GM21619 (cell line): ENCODE measurements at regions not wholly inside any gene's neighbourhood (a gene's known extent, or its start where the extent isn't known, plus 50 kb on each side); places are given as distances from the start of the nearest gene placed in this dataset.
"Not testable (repeated sequence)": the region's sequence is repeated elsewhere in the genome, so short reads cannot be mapped to it uniquely, and the experiment has no call there.

Source experiments
- ATAC-seq: cut with Tn5 transposase; IDR thresholded peaks from one replicate; pipeline ENCODE4 v1.9.1; 2021; ENCODE audit not compliant: unreplicated experiment

DNA sequence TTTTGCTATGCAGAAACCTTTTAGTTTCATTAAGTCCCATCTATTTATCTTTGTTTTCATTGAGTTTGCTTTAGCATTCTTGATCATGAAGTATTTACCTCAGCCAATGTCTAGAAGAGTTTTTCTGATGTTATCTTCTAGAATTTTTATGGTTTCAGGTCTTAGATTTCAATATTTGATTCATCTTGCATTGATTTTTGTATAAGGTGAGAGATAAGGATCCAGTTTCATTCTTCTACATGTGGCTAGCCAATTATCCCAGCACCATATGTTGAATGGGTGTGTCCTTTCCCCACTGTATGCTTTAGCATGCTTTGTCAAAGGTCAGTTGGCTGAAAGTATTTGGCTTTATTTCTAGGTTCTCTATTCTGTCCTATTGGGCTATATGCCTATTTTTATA lies 395.2 kb downstream of the HGF start:
- ATAC-seq, result not testable (repeated sequence)

DNA sequence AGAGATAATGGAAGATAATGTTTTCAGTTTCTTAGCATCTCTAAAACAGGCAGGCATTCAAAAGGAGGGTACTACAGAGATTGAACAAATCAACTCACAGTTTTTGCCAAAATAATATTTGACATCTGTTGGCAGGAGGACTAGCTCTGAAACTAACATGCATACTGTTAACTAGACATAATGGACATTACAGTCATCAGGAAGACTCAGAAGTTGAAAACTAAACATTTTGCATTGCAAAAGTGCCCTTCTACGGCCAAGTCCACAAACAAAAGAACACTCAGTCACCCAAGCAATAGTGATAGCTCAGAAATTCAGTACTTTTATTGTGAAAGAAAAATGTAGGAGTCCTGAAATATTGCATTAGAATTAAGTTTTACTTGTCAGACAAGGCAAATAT lies 399.0 kb downstream of the HGF start:
- ATAC-seq, result no peak

DNA sequence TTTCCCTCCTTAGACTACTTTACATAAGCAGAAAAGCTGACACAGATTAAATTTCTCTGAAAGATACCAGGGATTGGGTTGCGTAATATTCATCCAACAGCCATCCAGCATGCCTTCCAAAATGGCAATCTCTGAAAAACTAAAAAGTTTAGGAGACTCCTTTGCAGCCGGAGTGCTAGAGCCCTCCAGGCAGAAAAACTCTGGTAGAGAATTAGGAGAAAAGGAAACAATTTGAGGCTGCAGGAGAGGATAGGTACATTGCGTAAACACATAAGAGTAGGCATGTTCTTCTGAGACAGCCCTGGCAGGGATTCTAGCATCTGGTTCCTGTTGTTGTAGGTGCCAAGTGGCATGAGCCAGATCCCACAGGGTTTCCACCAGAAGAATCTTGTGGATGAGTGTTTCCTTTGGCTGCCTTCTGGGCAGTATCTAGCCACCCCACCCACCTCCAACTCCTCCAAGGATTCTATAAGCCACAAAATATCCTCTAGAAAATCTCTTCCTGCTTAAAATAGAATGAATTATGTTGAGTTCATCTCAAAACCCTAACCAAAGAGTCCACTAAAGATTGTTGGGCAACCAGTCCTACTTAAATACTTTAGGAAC lies 402.4 kb downstream of the HGF start:
- ATAC-seq, result no peak

DNA sequence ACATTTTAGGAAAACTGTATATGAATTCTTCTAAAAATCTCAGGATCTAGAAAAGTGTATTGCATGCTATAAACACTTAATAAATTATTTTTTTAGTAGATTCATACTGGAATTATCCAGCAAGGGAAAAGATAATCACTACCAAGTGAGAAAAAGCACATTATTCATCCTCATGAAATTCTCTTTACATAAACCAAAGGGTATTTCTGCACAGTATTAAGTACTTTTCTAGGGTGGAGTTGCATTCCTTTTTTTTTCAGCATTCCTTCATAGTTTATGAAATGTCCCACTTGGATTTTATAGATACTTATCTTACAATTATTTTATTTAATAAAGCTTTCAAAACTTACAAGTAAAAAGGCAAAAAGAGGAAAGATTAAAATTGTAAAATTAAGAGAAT lies 403.3 kb downstream of the HGF start:
- ATAC-seq, result no peak

DNA sequence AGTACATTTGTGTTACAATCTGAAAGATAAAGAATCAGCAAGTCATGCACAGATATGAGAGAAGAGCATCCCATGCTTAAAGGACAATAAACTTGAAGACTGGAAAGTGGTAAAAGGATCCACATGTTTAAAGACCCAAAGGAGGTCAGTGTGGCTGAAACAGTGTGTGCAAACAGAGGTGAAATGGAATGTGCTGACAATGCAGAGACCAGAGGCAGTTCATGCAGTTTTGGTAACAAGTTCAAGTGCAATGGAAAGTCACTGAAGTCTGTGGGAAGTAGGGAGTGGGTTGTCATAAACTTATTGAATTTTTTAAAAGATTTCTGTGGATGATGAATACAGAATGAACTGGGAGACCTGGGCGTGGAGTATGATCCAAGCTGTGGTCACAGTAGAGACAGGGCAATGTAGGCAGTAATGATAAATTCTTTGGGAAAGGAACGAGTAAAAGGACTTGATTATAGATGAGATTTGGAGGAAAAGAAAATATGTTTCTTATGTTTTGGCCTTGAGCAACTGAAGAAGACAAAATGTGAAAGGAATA lies 408.0 kb downstream of the HGF start:
- ATAC-seq, result no peak

DNA sequence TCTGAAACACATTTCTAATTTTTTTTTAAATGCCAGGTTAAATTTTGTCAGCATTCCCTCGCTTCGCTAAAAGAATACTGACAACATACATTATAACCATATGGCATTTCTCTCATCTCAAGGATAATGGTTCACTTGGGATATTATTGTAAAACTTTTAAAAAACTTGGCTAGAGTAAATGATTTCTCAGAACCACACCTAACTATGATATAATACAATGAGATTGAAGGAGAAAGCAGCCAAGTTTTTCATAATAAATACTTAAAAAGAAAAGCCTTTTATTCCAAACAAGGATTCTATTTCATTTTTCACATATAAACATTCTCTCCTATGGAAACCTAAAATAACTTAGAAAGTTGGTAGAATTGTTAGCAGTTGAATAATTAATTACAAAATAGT lies 413.9 kb downstream of the HGF start:
- ATAC-seq, result no peak

DNA sequence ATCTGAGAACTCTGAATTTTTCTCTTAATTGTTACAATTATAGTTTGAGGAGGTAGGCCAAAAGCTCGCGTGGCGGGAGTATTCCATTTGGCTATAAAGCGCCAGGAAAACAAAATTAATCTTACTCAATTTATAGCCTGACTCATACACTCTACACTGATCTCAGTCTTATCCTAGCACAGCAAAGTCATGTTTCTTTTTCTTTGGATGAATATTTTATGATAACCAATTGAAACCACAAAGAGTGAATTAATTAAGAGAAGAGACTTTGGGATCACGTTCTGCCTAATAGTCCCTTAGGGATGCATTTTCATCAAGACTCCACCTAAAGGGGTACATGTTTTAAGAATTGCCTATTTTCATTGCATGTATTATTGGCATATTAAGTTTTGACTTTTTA lies 420.8 kb downstream of the HGF start:
- ATAC-seq, result no peak

DNA sequence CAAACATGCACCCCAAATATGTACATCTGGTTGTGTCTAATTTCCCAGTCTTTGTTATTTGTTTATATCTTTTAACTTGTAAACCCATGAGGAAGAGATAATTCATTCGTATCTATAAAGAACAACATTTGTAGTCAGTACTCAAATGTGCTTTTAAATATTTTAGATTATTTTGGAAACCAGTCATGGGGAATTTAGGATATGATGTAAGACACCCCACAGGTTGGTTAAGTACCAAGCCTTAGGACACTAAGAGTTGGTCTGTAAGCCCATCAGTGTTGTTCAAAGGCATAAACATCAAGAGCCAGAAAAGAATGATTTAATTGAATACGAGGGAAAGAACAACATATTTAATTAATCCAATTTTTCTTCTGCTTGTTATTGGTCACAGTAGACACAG lies 421.1 kb upstream of the SEMA3C start:
- ATAC-seq, result no peak

DNA sequence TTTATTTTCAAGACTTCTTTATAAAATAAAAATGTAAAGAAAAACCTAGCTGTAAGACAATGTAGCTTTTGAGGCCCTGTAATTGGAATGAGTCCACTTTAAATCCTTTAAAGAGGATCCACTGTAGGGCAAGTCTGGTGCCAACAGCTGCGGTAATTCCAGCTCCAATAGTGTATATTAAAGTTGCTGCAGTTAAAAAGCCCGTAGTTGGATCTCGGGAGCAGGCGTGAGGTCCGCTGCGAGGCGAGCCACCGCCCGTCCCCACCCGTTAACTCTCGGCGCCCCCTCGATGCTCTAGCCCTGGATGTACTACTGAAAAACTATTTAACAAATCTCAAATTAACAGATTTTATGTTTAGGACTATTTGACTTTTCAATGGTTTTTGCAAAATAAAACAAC lies 414.7 kb upstream of the SEMA3C start:
- ATAC-seq, result no peak

DNA sequence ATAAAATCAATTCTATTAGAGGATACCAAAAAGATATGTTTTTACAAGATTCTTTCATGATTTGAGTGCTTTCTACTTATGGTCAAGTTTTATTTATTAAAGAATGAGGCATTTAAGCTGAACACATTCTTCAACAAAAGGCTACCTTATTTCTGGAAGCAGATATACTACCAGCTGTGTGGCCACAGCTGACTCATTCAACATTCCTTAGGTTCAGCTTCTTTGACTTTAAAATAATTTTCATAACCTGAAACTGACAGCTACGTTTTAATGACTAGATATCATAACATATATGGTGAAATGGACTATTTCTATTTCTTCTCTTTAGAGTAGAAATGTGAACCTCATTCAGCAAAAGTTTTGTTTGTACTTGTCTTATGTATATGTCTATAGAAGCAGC lies 414.2 kb upstream of the SEMA3C start:
- no peak for ATAC-seq

DNA sequence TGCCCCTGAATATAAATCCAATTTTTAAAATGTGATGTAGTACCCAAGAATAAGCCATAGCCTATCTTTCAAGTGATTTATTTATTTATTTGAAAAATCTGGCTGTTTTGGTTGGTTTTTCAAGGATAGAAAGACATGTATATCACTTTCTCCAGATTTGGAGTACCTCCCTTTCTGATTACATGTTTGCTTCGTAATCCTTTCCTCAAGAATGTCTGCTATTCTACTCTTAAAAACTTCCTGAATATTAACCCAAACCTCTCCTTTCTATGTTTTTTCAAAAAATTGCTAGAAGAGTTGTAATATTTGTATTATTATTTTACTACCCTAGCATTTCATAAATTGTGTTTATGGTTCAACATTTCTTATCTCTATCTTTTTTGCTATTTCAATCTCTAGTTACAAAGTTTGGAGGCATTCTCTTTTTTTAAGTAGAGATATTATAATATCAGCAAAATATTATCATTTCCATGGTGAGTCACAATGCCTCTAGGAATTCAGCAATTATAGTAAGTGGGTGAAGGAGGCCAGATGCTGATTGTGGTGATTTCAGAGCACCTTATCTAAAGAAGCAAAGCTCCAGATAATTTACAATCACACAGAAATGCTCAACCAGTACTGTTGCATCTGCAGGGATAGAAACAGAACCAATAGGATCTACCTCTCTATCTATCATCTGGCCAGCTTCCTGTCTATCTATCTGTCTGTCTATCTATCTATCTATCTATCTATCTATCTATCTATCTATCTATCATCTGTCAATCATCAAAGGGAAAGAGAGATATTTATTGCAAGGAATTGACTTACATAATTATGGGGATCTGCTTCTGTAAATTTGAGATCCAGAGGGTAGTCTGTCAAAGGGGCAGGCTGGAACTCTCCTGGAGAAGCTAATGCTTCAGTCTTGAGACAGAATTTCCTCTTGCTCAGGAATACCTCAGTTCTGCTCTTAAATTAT lies 412.5 kb upstream of the SEMA3C start:
- ATAC-seq, result no peak

DNA sequence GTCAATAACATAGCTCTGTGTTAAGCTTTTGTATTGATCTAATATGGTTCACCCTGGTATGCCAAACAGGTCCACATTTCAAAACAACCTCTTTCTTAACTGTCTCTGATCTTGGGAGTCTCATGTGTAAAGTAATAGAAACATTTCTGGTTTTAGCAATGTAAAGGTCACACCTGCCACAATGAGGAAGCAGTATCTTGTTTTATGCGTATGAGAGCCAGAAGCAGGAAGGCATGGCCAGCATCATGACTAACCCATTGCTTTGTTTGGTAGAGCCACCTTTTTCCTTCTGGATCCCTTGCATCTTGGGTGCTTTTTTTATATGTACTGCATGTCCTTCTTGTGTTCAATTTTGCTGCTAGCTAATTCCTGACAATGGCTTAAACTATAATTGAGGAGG lies 411.3 kb upstream of the SEMA3C start:
- ATAC-seq, result no peak

DNA sequence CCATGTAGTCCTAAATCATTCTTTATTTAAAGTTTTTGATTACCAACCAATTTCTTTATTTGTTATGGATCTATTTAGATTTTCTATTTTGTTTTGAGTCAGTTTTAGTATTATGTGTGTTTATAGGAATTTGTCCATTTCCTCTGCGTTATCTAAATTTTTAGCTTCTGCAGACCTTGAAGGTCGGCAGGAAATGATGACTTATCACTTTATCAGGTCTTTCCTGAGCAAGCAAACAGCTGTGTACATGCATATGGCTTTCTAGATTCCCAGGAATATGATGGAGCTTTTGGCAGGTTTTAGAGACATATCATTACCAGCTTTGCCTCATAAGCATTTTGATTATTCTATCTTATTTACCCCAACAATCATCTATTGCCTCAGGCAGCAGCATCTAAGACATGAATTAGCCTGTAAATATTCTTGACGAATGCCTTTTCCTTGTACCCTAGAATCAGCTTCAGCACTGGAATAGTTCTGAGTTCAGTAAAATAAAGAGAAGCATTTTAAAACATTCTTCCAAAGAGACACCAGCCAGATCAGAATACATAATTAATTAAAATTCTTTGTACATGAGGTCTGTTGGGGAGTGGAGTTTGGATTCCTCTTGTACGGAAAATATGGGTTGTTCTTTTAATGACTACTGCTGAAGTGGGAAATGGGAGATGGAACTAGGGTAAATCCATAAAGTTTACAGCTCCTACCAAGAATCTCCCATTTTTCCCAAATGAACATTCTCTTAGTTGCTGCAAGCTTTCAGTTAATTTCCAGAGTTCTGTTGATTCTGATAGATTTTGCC lies 408.8 kb upstream of the SEMA3C start:
- no peak for ATAC-seq

DNA sequence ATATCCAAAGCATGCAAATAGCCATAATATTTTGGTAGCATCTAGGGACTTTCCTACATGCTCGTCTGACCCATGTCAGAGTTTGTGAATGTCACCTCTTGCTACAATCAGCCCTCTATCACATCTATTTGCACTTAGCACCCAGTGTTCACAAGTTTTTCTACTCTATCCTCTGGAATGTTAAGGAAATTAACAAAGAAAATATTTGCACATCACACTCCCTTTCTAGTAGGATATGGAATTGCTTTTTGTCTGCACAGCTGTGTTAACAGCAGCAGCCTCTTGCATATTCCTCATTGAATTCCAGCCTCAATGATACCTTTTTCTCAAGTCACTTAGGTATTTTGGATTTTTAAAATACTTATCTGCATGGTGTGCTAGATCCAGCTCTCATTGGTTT lies 403.1 kb upstream of the SEMA3C start:
- no peak for ATAC-seq

DNA sequence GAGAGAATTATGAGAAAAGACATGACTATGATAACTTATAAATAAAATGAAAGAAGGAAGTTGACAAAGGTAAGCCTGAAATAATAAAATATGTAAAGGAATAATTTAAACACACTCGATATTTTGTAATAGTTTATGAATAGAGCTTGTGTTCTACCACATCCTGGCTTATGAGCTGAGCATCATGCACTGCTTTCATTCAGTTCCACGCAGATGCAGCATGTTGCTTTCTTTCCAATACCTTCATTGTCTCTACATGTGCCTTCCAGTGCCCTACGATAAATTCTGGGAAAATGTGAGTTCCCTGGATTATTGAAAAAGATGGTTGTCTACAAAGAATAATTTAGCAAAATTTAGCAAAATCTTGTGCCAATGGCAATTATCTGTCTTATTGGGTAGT lies 398.9 kb upstream of the SEMA3C start:
- no peak for ATAC-seq

DNA sequence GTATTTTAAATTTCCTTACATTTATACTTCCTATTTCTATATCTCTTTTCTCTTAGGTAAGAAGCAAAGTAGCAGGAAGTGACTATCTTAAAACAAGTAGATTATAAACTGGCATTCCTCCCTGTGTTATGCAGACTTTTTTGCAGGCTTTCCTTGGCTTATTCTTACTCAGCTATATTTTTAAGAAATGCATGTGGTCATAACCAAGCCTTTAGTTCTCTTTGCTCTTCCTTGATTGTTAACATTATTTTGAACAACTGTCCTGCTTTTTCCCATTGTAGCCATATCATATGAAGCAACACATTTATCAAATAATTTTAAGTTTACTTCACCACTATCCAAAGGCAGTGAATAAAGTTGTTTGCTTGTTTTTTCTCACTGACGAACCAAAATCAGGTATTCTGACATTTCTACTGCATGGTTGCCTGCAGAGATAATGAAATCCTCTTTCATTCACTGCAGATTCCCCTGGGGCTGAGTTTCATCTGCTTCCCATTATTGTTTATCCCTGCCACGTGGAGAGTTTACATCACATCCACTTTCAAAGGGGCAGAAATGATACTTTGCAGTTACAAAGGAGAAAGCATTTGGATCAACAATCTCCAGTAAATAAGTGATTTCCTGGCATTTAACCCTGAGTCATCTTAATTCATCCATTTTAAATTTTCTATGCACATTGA lies 389.9 kb upstream of the SEMA3C start:
- ATAC-seq, result no peak

DNA sequence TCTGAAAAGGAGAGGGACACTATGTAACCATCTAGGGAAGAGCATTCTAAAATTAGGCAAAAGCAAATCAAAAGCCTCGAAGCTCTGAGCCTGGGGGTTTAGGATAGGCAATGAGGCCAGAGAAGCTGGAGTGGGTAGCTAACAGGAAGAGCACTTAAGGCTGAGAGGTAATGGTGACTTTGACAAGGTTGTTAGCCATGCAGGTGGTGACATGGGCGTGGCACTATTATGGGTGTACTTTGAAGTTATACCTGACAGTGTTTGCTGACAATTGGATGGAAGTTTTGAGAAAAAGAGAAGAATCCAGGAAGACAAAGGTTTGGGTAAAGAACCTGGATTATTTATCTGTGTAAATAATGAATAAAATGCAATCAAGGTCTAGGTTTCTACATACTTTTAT lies 383.0 kb upstream of the SEMA3C start:
- no peak for ATAC-seq

DNA sequence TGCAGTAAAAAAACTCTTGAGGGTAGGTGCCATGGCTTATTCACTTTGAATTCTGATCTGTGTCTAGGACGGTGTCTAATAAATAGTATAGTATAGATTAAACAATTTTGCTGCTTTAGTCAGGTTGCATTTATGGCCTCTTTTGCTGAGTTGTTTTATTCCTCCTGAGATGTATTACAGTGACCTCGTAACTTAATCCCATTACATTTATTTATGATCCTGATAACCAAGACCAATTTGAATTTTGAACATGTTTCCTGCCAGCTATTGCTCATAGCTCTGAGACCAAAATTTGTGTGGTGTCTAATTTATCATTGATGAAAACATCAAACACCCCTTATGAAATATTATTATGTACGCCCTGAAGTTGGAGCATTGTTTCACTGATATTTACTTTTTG lies 381.9 kb upstream of the SEMA3C start:
- no peak for ATAC-seq

DNA sequence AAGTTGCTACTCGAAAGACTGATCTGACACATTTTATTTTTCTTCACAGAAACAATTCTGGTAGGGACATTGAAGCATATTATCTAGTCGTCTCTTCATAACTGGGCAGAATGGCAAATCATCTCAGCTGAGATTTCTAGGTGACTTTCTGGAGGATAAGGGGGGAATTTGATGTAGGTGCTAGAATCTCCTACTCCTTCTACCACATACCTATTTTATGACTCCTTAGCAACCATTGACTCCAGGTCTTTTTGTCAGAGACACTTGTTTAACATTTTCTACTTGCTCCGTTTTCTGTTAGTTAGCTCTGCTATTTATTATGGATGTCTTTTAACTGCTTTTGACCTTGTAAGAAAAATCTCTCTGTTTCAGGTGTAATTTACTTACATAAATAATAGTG lies 380.9 kb upstream of the SEMA3C start:
- no peak for ATAC-seq

DNA sequence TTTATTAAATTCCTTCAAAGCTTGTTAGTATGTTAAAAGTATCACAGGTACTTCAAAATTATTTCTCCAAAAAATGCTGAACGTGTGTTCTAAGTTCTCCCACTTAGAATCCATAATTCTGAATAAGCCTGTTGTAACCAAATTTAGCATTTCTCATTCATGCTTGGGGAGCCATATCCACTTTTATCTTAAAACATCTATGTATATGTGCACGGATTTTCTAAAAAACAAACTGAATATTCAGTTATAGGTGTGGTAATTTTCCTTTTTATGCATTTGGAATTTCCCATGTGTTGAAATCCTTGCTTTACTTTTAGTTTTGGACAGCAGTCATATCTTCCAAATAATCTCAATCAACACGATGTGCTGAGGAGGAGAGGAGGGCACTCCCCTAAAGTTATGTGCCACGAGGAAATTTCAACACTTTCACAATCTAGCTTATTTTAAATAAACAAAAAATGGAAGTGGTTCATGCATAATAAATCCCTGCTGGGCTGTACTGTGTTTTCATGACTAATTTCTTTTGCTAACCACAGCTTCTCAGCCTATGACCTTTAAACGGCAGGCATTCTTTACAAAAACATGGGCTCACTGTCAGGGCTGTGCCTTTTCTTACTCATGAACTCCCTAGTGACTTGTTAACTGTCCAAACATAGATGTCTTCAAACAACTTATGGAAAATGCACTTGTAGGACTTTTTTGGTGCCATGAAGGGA lies 380.3 kb upstream of the SEMA3C start:
- no peak for ATAC-seq
